HUES6 (cell line): ENCODE measurements at regions not wholly inside any gene's neighbourhood (a gene's known extent, or its start where the extent isn't known, plus 50 kb on each side); places are given as distances from the start of the nearest gene placed in this dataset.

Experiments used
- H3K27ac ChIP-seq: 2 replicates; pipeline ENCODE4 v1.7.0; 2013; ENCODE audit warnings: low read depth, mild to moderate bottlenecking, low read length, inconsistent platforms
- H3K27me3 ChIP-seq: 2 replicates; pipeline ENCODE4 v1.6.1; 2013; ENCODE audit warnings: low read length; ENCODE audit not compliant: control insufficient read depth, insufficient read depth
- H3K36me3 ChIP-seq: 2 replicates; pipeline ENCODE4 v1.6.1; 2013; ENCODE audit warnings: low read length; ENCODE audit not compliant: control insufficient read depth, insufficient read depth
- H3K4me1 ChIP-seq: 2 replicates; pipeline ENCODE4 v1.6.1; 2013; ENCODE audit warnings: low read length; ENCODE audit not compliant: control insufficient read depth, insufficient read depth
- H3K4me3 ChIP-seq: 2 replicates; pipeline ENCODE4 v1.5.1; 2013; ENCODE audit warnings: low read depth, low read length
- H3K9ac ChIP-seq: one replicate; pipeline ENCODE4 v1.6.1; 2013; ENCODE audit warnings: mild to moderate bottlenecking, low read length
- H3K9me3 ChIP-seq: 2 replicates; pipeline ENCODE4 v1.6.1; 2013; ENCODE audit warnings: low read depth, low read length; ENCODE audit not compliant: control insufficient read depth, insufficient read depth

- Histone ChIP-seq H3K27me3 (no peaks in the 10 kb centered on the region), H3K4me3 (no peak overlapping the region), H3K4me1 (peaks cover 36% of the 10 kb centered on the region), H3K36me3 (no peaks in the 10 kb centered on the region), H3K27ac (no peak overlapping the region), H3K9me3 (no peaks in the 10 kb centered on the region), H3K9ac (no peak overlapping the region)
Measured at GRCh38 chr1:81554108-81554507, 246.6 kb upstream of the ADGRL2 start.

GRCh38 chr1:81553503-81553902 lies 247.2 kb upstream of the ADGRL2 start:
- H3K27ac ChIP-seq = no peak overlapping the region
- no peak overlapping the region for H3K4me3 ChIP-seq
- no peaks in the 10 kb centered on the region for H3K36me3 ChIP-seq
- H3K9me3 ChIP-seq = no peaks in the 10 kb centered on the region
- no peak overlapping the region for H3K9ac ChIP-seq
- no peaks in the 10 kb centered on the region for H3K27me3 ChIP-seq
- H3K4me1 ChIP-seq = peaks cover 42% of the 10 kb centered on the region

DNA sequence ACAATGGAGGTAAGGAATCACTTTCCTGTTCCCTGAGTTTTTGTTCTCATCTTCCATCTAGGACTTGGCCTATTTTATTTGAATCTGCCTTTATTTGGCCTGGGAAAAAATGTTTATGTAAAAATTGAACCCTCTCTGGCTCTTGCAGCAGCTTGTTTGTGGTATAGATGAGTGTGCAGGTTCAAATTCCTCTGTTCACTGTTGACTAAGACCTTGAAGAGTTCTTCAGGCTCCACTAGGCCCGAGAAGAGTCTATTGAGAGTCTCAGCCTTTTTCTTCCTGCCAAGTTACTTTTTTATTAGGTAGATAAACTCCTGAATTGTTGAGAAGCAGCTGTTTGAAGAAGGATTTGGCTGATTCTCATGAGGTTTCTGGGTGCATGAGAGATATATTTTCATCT lies 248.8 kb upstream of the ADGRL2 start:
- Histone ChIP-seq H3K27ac (peak overlapping the region; percentile 4; the same call in 1 of the 2 replicates), H3K4me1 (peaks cover 55% of the 10 kb centered on the region), H3K9ac (no peak overlapping the region), H3K36me3 (no peaks in the 10 kb centered on the region), H3K9me3 (no peaks in the 10 kb centered on the region), H3K27me3 (no peaks in the 10 kb centered on the region), H3K4me3 (no peak overlapping the region)

DNA sequence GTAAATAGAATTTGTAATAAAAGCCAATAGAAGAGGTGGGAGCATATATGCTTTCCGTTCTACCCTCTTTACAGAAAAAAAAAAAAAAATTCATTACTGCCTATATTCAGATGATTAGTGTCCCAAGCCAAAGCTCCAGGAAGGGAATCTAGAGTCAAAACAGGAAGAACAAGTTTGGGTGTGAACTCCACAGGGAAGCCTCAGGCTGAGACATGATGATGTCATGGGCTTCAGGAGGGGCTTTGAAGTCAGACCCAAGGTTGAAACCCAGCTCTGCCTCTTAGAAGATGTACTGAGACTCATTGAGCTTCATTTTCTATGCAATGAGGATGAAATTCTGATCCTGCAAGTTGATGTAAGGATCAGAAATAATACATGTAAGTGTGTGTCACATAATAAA lies 250.0 kb upstream of the ADGRL2 start:
- Histone ChIP-seq H3K27ac (peak overlapping the region; percentile 20; the same call in 1 of the 2 replicates), H3K9me3 (no peaks in the 10 kb centered on the region), H3K4me1 (peaks cover 63% of the 10 kb centered on the region), H3K27me3 (no peaks in the 10 kb centered on the region), H3K4me3 (no peak overlapping the region), H3K36me3 (no peaks in the 10 kb centered on the region), H3K9ac (no peak overlapping the region)

DNA sequence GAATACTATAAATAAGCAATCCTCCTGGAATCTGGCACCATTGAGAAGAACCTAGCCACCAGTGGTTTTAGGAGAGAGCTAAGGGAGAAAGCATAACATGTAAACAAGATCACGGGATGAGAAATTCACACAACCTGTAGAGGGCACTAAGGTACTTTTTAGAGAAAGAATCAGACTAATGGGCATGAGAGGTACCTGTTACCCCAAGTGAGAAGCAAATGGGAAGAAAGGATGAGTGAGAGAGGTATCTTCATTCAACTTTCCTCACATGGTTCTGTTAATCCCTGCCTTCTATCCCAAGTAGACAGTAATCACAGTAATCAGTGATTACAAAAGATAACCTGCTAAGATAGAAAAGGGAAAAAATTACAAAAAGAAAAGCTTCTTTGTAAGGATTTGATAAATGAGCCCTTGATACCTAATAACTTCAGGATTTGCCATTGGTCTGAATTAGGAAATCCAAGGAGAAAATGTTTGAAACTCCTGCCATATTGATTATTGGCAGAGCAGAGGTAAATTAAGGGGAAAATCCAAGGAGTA lies 251.1 kb upstream of the ADGRL2 start:
- Histone ChIP-seq H3K27me3 (no peaks in the 10 kb centered on the region), H3K4me1 (peaks cover 62% of the 10 kb centered on the region), H3K9me3 (no peaks in the 10 kb centered on the region), H3K36me3 (no peaks in the 10 kb centered on the region), H3K4me3 (no peak overlapping the region), H3K9ac (no peak overlapping the region), H3K27ac (peak overlapping the region; percentile 90; the same call in 1 of the 2 replicates)

DNA sequence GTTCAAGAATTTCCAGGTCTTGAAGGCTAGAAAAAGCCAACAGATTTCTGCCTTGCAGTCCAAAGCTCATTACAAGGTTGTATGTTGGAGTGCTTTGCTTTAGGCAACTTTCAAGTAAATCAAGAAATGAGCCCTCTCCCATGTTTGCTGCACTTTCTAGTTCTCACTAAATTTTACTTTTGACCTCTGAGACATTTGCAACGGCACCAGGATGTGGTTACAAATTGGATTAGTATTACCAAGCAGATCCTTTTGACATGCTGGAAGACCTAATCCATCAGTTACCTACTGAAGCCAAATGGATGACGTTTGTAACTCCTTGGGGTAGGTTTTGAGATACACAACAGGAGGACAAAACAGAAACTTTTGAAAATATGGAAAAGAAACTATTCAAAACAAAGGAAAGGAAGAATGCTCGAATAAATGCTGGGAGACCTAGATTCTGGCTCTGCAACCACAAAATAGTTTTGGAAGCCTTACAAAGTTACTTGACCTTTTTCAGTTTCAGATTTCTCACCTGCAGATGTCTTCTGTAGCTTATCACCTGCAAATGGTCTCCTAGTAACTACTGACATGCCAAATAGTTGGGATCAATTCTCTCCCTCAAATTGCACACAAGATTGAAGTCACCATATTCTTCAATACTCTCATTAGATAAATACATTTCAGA lies 251.7 kb upstream of the ADGRL2 start:
- peaks cover 62% of the 10 kb centered on the region for H3K4me1 ChIP-seq

GRCh38 chr1:81547912-81548303 lies 252.8 kb upstream of the ADGRL2 start:
- peak overlapping the region; percentile 32 for H3K4me3 ChIP-seq
- H3K36me3 ChIP-seq = no peaks in the 10 kb centered on the region
- no peaks in the 10 kb centered on the region for H3K9me3 ChIP-seq
- H3K9ac ChIP-seq = peak overlapping the region; percentile 68
- H3K4me1 ChIP-seq = peaks cover 64% of the 10 kb centered on the region
- H3K27me3 ChIP-seq = no peaks in the 10 kb centered on the region
- peak overlapping the region; percentile 90 for H3K27ac ChIP-seq

More for the DNA sequence above, 251.7 kb upstream of the ADGRL2 start:
- Histone ChIP-seq H3K9me3 (no peaks in the 10 kb centered on the region), H3K4me3 (no peak overlapping the region), H3K27ac (peak overlapping the region; percentile 90), H3K36me3 (no peaks in the 10 kb centered on the region), H3K27me3 (no peaks in the 10 kb centered on the region), H3K9ac (peak overlapping the region; percentile 5)

DNA sequence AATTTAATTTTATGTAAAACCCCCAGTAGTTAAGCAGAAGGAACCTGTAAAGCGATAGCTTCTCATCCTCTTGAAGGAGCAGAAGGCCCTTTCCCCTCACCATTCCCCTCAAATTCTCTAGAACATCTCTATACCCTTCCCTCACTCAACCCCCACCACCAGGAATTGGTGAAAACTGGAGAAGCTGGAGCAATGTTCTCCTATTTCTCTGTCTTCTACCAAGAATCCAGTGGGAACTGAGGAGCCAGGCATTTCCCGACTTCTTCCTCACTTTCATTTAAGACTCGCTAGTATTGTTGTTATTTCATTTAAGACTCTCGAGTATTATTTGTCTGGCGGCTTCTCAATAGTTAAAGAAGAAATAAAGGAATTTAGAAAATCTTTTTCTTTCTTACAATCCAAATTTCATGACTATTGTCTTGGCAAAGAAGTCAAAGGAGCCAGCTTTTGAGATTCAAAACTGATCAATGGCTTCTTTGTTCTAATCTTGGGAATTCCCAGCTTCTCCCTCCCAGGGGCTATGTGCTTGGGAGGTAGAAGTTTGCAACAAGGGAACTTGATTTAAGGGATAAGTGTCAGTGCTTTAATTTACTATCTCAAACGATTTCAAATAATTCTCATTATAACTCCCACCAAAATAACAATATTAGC lies 253.3 kb upstream of the ADGRL2 start:
- Histone ChIP-seq H3K9ac (peak overlapping the region; percentile 68), H3K36me3 (no peaks in the 10 kb centered on the region), H3K4me1 (peaks cover 64% of the 10 kb centered on the region), H3K27me3 (no peaks in the 10 kb centered on the region), H3K27ac (peak overlapping the region; percentile 90), H3K4me3 (peak overlapping the region; percentile 32), H3K9me3 (no peaks in the 10 kb centered on the region)

GRCh38 chr1:81545734-81546133 lies 255.0 kb upstream of the ADGRL2 start:
- no peak overlapping the region for H3K9ac ChIP-seq
- no peaks in the 10 kb centered on the region for H3K36me3 ChIP-seq
- no peak overlapping the region for H3K27ac ChIP-seq
- no peaks in the 10 kb centered on the region for H3K27me3 ChIP-seq
- no peaks in the 10 kb centered on the region for H3K9me3 ChIP-seq
- H3K4me1 ChIP-seq = peaks cover 53% of the 10 kb centered on the region
- no peak overlapping the region for H3K4me3 ChIP-seq

DNA sequence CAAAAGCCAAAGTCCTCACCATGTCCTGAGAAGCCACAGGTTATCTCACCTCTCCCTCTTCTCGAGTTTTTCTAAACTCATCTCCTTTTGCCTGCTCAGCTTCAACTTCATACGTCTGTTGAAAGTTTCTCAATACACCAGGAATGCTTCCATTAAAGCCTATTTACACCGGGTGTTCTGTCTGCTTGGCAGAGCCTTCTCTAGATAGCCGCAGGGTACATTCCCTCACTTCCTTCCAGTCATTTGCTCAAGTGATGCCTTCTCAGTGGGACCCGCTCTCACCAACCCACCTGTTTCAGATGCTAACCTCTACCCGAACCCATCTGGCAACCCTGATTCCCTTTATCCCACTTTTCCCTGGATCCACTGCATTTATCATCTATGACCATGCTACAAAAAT lies 257.0 kb upstream of the ADGRL2 start:
- no peaks in the 10 kb centered on the region for H3K9me3 ChIP-seq
- no peaks in the 10 kb centered on the region for H3K36me3 ChIP-seq
- no peak overlapping the region for H3K4me3 ChIP-seq
- H3K4me1 ChIP-seq = peaks cover 35% of the 10 kb centered on the region
- no peak overlapping the region for H3K9ac ChIP-seq
- no peak overlapping the region; the same call in 1 of the 2 replicates for H3K27ac ChIP-seq
- H3K27me3 ChIP-seq = no peaks in the 10 kb centered on the region

- H3K27me3 ChIP-seq = no peaks in the 10 kb centered on the region
- no peak overlapping the region for H3K4me3 ChIP-seq
- H3K9me3 ChIP-seq = no peaks in the 10 kb centered on the region
- peaks cover 22% of the 10 kb centered on the region for H3K4me1 ChIP-seq
- no peaks in the 10 kb centered on the region for H3K36me3 ChIP-seq
- no peak overlapping the region for H3K27ac ChIP-seq
- H3K9ac ChIP-seq = no peak overlapping the region
Measured at GRCh38 chr1:81542196-81542595, 258.5 kb upstream of the ADGRL2 start.
